ENCODE measurements at regions not wholly inside any gene's neighbourhood (a gene's known extent, or its start where the extent isn't known, plus 50 kb on each side); places are given as distances from the start of the nearest gene placed in this dataset.

DNA sequence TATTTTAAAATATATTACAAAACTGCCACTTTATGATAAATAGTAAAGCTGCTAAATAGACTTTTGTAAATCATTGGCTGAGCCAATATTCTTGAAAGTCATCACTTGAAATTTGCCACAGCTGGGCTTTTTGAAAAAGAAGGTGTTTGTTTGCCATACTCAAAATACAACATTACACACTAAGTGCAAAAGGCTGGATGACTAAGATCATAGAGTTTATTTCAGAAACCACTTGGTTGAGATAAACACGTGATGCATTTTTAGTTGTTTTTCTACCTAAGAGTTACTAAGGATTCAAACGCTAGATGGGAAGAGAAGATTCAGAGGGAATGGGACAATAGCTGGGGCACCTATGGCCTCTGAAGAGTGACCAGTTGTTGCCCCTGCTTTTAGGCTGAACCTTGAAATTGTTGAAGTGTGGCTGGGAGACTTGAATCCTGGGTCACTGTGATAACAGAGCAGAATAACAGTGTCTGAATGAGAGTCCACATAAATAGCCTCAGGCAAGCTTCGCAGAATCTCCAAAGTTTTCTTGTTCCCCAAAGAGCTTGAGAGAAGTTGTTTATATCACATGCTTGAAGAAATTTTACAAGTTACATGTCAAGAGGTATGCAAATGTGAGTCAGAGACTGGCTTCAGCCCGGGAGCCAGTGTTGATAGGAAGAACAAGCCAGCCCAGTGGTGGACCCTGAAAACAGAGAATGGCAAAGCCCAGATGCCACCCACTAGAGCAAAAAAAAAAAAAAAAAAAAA, 409.8 kb downstream of the GPD2 start:
- no peak for DNase-seq (ENCODE audit: low spot score)

DNA sequence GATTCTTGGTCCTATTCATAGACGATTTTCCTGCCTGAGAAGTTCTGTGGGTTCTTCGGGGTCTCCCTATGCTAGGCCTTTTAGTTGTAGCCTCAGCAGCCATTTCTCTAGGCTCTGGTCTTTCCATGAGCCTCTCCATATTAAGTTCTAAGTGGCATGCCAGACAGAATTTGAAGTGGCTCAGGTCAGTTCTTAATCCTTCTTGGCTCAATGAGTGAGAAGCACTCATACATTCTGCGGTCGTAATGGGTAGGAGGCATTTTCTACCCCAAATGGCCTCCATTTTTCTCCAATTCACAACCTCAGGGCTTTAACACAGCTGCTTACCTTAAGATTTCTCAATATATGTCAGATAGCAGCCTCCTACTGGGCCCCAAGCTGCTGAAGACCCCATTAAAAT, 405.3 kb upstream of the GALNT5 start:
- DNase-seq (ENCODE audit: low spot score): no peak

DNA sequence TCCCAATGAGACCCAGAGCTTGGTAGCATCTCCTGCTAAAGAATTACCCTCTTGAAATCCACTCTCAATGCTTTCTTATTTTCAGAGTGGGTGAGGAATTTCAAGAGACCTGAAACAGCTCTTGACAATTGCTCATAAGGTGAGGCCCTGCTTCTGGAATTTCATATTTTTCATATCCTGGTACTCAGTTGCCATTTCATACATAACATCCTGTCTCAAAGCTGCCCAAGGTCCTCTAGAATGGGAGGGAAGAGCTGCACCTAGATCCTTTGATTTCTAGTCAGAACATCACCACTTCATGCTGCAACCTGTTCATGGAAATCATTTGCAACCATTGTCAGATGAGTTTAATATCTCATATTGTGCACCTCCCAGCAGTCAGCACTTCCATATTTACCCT, 404.8 kb upstream of the GALNT5 start:
- no peak for DNase-seq (ENCODE audit: low spot score)

DNA sequence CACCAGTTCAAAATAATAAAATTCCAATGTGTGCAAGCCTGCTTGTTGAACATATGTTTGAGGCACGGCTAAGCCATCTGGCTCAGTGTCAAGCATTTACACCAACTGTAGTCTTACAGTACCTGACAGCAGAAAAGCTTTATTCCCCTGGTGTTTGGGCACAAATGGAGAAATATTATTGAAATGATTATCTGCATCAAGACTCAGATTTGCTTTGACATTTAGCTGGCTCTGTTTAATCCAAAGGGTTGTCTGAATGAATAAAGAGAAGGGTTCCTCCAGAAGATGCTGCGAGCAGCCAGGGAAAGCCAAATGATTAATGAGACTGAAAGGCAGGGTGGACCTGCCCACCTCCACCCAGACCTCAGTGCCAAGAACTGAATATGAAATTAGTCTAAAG, 393.2 kb upstream of the GALNT5 start:
- no peak for DNase-seq (ENCODE audit: low spot score)

DNA sequence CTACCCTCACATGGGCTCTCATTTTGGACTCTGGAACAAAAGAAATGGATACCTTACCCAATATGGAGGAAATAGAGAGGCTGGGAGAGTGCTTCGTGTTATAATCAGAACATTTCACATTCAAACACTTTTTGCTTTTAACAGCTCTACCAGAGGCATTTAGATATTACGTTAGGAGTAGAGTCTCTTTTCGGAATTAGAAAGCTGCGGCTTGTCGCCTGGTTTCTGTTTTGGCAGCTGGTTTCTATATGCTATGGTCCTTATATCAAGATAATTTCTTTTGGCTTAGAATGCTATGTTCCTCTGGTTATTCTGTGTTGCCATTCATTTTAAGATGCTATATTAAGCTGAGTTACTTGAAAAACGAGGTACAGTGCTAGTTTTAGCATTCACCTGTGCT, 392.8 kb upstream of the GALNT5 start:
- no peak for DNase-seq (ENCODE audit: low spot score)

DNA sequence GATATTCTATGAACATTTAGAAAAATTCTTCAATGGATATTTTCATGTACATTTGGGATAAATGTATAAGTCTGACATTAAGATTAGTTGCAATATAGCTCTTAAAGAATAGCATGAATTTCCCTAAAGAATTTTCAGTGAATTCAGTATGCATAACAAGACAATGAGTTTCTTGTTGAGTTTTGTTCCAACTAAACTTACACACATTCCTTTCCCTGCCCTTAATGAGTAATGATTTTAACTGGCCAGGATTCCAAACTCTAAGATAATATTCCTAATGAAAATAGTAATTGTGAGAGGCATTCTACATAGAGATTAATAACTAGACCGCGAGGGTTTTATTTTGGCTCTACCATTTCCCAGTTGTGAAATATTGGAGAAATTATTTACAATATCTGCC, 390.3 kb upstream of the GALNT5 start:
- DNase-seq (ENCODE audit: low spot score): no peak

DNA sequence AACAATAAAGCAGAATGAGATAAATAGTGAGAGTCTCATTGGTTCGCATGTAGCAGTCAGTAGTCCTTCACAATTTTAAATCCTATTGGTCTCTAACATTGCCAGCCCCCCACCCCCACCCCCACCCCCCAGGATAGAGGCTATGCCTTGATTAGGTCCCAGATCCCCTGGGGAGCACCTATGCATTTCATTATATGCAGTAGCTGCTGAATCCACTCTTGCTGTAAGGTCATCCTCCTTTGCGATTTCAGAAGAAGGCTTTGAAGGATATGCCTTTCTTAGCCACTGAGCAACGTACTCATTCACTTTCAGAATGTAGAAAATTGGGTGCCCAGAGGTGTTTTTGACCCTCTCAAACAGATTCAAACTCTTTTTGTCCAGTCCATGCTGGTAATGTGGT, 382.8 kb upstream of the GALNT5 start:
- DNase-seq (ENCODE audit: low spot score): no peak

DNA sequence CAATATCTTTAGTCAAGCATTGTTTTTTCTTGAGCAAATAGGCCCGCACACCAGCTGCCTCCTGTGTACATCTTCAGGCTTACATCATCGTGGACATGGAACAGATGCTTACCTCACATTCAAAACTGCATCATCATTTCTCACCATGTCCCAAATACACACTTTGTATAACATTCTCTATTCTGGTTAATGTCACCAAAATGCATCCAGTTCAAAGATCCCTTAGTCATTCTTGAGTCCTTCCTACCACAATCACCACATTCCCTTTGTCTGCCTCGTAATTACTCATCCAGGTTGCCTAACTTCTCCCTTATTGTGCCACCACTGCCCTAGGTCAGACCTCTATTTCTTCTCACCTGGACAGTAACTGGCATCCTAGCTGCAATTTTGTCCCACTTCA, 373.7 kb upstream of the GALNT5 start:
- DNase-seq (ENCODE audit: low spot score): no peak

DNA sequence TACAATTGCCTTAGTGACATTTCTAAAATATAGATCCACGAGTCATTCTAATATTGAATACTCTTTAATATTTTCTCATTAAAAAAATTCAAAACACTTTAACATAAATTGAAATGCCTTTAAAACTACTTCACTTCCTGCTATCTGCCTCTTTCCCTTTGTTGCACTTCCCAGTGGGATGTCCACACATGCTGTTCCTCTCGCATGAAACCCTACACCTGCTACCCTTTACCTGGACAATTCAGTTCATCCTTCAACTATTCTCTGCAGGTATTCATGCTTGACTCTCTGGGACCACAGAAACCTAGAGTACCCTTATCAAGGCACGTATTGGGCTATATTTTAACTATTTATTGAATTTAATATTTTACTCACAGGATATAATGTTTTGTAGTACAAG, 373.3 kb upstream of the GALNT5 start:
- DNase-seq (ENCODE audit: low spot score): no peak

DNA sequence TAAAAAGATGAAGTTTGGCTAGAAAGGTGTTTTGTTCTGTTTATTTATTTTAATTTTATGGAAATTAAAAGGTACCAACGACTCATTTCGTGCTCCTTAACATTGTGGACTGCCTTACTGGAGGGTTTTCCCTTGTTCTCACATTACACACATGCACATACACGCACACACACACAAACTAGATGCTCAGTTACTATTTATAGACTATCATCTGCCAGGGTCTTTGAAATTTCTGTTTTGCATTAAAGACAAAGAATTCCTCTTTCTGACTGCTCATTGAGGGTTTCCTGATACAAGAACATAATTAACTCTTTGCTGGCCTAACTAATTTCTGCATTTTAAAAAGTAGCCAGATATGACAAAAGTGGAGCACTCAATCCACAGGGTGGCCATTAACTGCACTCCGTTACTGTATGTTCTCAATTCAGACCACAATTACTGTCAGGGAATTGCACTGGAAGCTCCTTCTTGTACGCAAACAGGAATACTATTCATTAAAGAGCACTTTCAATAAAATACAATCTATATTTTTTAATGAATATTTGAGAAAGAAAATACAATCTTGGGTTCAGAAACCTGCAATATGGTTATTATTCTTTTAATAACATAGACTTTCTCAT, 366.9 kb upstream of the GALNT5 start:
- DNase-seq (ENCODE audit: low spot score): no peak

DNA sequence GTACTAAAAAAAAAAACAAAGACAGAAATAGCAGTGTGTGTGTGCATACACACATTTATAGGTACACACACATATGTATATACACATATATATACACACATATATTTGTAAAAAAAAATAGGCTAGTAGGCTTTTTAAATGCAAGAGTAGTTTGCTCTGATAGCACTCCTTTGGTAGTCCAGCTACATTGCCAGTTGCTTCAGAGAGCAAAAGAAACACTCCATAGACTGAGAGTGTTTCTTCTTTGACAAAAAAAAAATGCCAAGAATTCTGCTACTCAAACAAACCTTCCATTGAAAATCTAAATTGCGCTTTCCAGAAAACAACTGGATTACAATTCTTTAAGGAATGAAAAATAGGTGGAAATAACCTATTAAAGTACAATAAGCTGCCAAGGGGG, 365.9 kb upstream of the GALNT5 start:
- DNase-seq (ENCODE audit: low spot score): no peak

DNA sequence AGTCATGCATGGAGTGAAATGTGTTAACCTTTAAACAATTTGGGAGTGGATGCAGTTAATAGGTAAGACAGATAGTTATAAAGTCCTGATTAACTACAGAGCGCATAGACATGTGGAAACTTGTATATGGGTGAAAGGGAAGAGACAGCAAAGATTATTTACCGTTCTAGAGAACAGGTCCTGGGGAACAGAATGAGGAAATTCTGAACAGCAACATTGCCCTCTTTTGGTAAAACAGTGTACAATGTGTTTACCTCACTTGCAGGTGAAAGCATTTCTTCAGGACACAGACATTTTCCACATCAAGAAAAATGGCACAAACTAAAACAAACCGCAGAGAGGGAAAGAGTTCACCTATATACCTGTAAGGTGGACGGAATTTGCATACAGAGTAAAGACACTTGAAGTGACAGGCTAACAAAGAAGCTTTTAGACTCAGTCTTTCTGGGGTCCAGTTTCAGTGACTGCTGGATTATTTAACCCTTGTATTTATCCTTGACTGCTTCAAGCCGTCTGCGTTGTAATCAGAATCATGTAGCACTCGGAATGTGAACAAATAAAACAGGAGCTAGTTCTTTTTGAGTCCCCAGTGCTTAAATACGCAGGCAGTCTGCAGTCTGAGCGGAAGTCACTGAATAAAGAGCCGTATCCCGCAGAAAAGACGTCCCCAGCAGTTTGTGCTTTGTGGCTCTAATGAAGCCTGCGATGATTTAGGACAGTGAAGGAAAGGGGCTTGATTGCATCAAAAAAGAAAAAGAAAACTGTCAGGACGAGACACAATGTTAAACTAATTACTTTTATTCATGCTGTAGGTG, 364.8 kb upstream of the GALNT5 start:
- DNase-seq (ENCODE audit: low spot score): no peak

DNA sequence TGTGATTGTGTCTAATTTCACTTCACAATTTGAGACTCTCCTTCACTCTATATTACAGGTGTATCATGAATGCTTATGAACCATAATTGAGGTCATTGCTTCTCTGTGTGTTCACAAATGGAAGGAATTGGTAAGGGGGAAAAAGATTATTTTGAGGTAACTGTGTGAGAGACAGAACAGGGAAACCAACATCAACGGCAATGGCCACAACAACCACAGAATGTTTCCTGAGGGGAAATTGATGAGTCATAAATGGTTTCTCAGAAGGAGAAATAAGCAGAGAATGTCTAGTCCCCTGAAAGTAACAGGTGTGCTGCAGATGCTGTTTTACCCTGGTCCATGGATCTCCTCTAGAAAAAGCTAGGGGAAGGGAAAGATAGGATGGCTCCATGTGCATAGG, 361.2 kb upstream of the GALNT5 start:
- no peak for DNase-seq (ENCODE audit: low spot score)

DNA sequence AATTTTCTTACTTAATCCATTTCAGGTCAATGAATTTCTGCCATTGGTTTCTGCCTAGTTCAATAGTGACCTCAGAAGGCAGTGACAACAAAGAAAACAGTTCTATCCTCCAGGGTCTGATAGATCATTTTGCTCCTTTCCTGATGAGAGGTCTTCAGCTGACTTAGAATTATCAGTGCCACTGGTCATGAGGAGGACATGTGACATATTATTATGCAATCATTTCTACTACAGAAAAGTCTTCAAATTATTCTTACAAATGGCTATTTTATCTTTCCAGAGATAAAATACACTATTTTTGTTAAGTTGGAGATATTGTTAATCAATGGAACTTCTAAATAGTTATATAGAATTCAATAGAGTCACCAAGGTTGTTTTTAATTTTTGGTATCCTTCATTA, 360.0 kb upstream of the GALNT5 start:
- DNase-seq (ENCODE audit: low spot score): no peak

DNA sequence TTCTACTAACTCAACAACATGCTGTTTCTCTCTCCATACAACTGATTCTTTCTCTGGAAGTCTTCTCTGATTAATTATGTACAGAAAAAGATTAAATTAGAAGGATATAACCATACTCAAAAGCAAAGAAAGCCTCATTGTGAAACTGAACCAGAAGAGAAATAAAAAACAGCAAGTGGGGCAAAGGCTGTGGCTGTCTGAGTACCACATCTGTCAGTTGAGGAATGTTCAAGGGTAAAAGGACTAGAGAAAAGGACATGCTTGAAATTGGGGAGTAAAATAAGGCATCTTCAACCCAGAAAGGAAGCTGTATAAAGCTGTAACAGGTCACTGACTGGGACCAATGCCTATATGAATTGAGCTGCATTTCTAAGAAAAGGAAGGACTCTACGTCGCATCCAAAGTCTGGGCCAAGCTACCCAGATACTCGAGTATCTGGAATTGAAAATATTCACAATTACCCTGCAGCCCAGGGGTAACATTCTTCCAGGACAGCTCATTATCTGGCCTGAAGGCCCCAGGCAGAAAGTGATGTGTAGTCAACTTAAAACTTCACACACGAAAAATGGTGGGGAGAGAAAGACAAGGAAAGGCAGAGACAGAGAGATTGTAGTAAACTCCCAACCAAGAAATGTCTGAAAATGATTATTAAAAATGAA, 356.0 kb upstream of the GALNT5 start:
- no peak for DNase-seq (ENCODE audit: low spot score)

DNA sequence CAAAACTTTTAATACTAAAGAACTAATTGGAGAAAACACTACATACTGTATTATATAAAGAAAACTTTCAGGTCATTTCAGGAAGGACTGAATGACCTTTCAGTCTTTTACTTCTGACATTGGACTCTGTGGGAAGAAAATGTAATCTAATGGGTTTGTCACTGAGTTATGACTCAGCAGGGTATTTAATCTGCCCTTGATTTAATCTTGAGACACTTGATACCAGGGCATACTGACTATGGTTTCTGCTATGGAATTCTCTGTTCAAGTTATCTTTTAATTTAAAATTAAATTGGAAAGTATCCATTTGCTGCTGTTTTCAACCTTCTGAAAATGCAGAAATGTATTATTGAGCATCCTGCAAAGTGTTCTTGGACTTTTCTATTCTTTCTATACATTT, 354.2 kb upstream of the GALNT5 start:
- no peak for DNase-seq (ENCODE audit: low spot score)

DNA sequence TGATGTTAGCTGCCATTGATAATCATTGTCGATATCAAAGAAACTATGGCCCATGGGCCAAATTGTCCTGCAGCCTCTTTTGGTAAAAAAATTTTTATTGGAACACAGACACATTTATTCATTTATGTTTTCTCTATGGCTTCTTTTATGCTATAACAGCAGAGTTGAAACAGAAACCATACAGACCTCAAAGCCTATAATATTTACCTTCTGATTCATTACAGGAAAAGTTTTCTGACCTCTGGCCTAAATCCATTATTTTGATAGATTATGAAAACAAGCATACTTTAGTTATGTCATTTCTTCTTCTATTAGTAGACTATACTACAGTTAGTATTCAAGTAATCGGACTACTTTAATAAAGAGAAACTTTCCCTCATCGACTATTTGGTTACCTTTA, 349.7 kb upstream of the GALNT5 start:
- no peak for DNase-seq (ENCODE audit: low spot score)

DNA sequence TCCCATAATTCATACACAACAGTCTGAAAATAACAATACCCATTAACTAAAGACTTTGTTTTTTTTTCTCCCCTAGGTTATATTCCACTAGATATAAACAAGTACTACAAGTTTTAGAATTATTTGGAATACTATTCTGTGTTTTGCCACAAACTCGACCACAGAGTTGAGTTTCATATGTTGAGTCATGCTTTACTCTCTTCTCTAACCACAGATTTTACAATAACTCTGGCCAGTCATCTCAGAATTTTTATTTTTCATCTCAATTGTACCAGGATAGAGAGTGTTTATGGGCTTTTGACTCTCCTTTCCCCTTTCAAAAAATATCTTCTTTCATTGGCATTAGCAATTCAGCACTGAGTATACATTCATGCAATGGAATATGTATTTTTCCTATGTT, 348.7 kb upstream of the GALNT5 start:
- no peak for DNase-seq (ENCODE audit: low spot score)

DNA sequence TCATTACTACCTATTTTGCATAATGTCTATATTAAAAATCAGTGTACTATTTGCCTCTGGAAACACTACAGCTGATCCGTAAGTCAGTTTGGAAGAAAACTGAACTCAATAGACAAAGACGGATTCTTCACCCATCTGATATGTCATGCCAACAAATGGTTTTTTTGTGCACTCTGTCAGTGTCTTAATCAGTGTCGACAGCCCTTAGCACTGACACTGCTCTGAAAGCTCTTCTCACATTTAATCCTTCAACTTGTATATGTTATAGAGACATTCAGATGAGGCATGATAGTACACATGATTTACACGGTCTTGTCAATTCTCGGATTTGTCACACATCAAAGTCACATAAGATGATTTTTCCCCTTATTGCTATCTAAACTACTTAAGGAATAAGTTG, 347.5 kb upstream of the GALNT5 start:
- DNase-seq (ENCODE audit: low spot score): no peak

DNA sequence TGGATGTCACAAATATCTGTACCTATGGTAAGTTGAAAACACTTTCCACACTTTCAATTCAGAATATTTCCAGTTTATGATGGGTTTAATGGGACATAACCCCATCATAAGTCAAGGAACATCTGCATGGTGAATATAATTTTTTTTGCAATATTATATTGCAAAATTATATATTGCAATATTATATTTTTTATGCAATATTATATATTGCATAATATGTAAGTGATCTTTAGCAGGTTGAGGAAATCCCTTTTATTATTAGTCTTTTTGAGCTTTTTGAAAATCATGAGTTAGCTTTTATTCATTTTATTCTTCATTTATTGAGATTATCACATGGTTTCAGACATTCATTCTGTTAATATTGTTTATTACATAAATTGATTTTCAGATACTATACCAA, 342.2 kb upstream of the GALNT5 start:
- DNase-seq (ENCODE audit: low spot score): no peak

DNA sequence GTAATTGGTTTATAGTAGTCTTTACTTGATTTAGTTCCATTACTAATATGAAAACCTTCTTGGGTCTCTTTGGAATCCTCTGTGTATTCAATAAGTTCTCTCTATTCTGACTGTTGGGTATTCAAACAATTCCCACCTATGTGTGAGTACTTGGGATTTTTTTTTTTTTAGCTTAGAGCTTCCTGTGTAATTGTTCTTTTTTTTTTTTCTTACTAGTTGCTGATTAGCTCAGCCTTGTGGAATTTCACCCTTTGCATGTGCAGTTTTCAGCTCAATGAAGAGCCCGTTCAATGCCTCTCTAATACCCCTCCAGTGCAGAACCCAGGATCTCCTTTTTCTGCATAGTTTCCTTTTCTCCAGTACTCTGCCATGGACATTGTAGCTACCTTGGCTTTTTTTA, 339.1 kb upstream of the GALNT5 start:
- DNase-seq (ENCODE audit: low spot score): no peak

DNA sequence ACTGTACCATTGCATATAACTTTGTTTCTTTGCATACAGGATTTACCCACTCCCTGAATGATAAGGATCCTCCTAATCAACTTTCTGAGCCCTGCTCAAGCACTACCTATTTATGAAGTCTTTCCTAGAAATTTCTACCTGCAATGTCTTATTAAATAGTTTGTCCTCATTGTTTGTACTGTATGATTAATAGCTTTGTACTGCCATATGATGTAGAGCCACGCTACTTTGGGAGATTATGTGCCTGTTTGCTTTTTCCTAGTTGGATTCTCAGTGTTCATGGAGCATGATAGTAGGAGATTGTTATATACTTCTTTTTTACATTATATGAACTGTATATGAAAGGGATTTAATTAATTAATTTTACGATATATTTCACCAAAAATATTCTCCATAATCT, 327.1 kb upstream of the GALNT5 start:
- DNase-seq (ENCODE audit: low spot score): no peak

Data from hematopoietic multipotent progenitor cell treated with erythropoietin and hydrocortisone succinate and interleukin-3 and kit ligand, for 17 days (in vitro differentiated cells).